Endothelial cell of umbilical vein (primary cell): ENCODE measurements at regions not wholly inside any gene's neighbourhood (a gene's known extent, or its start where the extent isn't known, plus 50 kb on each side); places are given as distances from the start of the nearest gene placed in this dataset.

Experiments
- BruUV-seq: library from RNA; stranded (reverse); fragments of 400-500 nt; replicated peaks from 2 replicates; lab custom pipeline; 2021; lab: Mats Ljungman, UMichigan
- CTCF ChIA-PET: fragments of 300-600, 350-600 bp; sonication (Branson Sonifier 250); formaldehyde crosslinking; loops from one replicate; lab custom pipeline; 2021; ENCODE audit warnings: antibody characterized with exemption, inconsistent platforms; lab: Charles Lee
- POLR2A ChIA-PET: fragments of 300-600, 350-600 bp; sonication (Branson Sonifier 250); formaldehyde crosslinking; loops from one replicate; lab custom pipeline; 2021; ENCODE audit warnings: antibody characterized with exemption, inconsistent platforms; lab: Charles Lee
- DNase-seq: peaks from one replicate; pipeline ENCODE4 v3.0.0-alpha.2; 2011; ENCODE audit warnings: low read depth, low spot score
- FAIRE-seq: peaks from 2 replicates; lab custom pipeline; 2011; peaks lifted over from hg19 to GRCh38; lab: Jason Lieb, UNC
- H2AFZ ChIP-seq: 2 replicates; pipeline ENCODE4 v1.6.0; 2012; ENCODE audit warnings: low read depth, low read length, control low read depth, inconsistent platforms
- H3K27ac ChIP-seq: 2 replicates; pipeline ENCODE4 v1.5.1; 2011; ENCODE audit warnings: low read depth, mild to moderate bottlenecking, control low read depth, low read length, moderate library complexity; ENCODE audit not compliant: insufficient read depth
- H3K27me3 ChIP-seq, 2 experiments: 2 replicates each; pipeline versions ENCODE4 v1.6.0 to v1.6.1; 2011; ENCODE audit warnings: low read length in 2 of 2, mixed read lengths in 1 of 2; ENCODE audit not compliant: control insufficient read depth in 2 of 2, insufficient read depth in 2 of 2
- H3K36me3 ChIP-seq, 2 experiments: 2 replicates in 1 of 2; 3 replicates in 1 of 2; pipeline ENCODE4 v1.5.1; 2011; ENCODE audit warnings: low read length in 2 of 2, mild to moderate bottlenecking in 1 of 2, moderate library complexity in 1 of 2; ENCODE audit not compliant: control insufficient read depth in 2 of 2, insufficient read depth in 2 of 2; ENCODE audit errors: extremely low read depth in 1 of 2
- H3K4me1 ChIP-seq: 3 replicates; pipeline ENCODE4 v1.5.1; 2011; ENCODE audit warnings: mild to moderate bottlenecking, low read length; ENCODE audit not compliant: control insufficient read depth, insufficient read depth; ENCODE audit errors: extremely low read depth
- H3K4me2 ChIP-seq: 2 replicates; pipeline ENCODE4 v1.6.1; 2011; ENCODE audit warnings: low read length, control low read depth, mixed read lengths; ENCODE audit not compliant: insufficient read depth
- H3K4me3 ChIP-seq, 3 experiments: fragments of 200-600 bp in 1 of 3; sonication (generic), shearing (Covaris generic) in 1 of 3; replicated peaks in 1 of 3; 2 replicates each; pipeline ENCODE4 v1.5.1; 2011 to 2016; ENCODE audit warnings: control low read depth in 3 of 3, low read length in 3 of 3, mild to moderate bottlenecking in 2 of 3, inconsistent platforms in 1 of 3, low read depth in 1 of 3, moderate library complexity in 1 of 3; ENCODE audit not compliant: insufficient read depth in 1 of 3
- H3K79me2 ChIP-seq: 2 replicates; pipeline ENCODE4 v1.6.0; 2012; ENCODE audit warnings: low read length, inconsistent platforms; ENCODE audit not compliant: control insufficient read depth, insufficient read depth
- H3K9ac ChIP-seq: replicated peaks from 2 replicates; pipeline ENCODE3; 2011; ENCODE audit warnings: low read length, control low read depth; ENCODE audit not compliant: insufficient read depth; ENCODE audit errors: extremely low read depth
- H3K9me1 ChIP-seq: replicated peaks from 3 replicates; pipeline ENCODE4 v1.6.0; 2011; ENCODE audit warnings: mild to moderate bottlenecking, low read length; ENCODE audit not compliant: control insufficient read depth, insufficient read depth; ENCODE audit errors: extremely low read depth
- H3K9me3 ChIP-seq: replicated peaks from 2 replicates; pipeline ENCODE4 v1.5.1; 2012; ENCODE audit warnings: low read length, inconsistent platforms; ENCODE audit not compliant: control insufficient read depth, insufficient read depth
- H4K20me1 ChIP-seq: replicated peaks from 2 replicates; pipeline ENCODE3; 2011; ENCODE audit warnings: mild to moderate bottlenecking, low read length; ENCODE audit not compliant: control insufficient read depth, insufficient read depth; ENCODE audit errors: extremely low read depth
- CTCF ChIP-seq, 2 donors: IDR thresholded peaks; 1 replicate in 1 of 2; 2 replicates in 1 of 2; pipeline ENCODE4 v1.5.1; 2011; ENCODE audit warnings: low read length in 2 of 2, mild to moderate bottlenecking in 2 of 2, moderate library complexity in 2 of 2, control low read depth in 1 of 2, inconsistent platforms in 1 of 2, low read depth in 1 of 2; ENCODE audit not compliant: insufficient read depth in 1 of 2; ENCODE audit errors: extremely low read depth in 1 of 2
- EZH2 ChIP-seq: IDR thresholded peaks from 2 replicates; pipeline ENCODE4 v1.6.1; 2012; ENCODE audit warnings: borderline replicate concordance, low read depth, mild to moderate bottlenecking, moderate library complexity, low read length, inconsistent platforms; ENCODE audit not compliant: severe bottlenecking
- FOS ChIP-seq: IDR thresholded peaks from 2 replicates; pipeline ENCODE4 v1.6.1; 2011; ENCODE audit warnings: mild to moderate bottlenecking, low read length, moderate library complexity, borderline replicate concordance; ENCODE audit not compliant: insufficient read depth
- GATA2 ChIP-seq: IDR thresholded peaks from 2 replicates; pipeline ENCODE4 v1.7.0; 2011; ENCODE audit warnings: low read depth, mild to moderate bottlenecking, moderate library complexity, mixed read lengths, low read length; ENCODE audit not compliant: insufficient read length, insufficient read depth
- JUN ChIP-seq: IDR thresholded peaks from 2 replicates; pipeline ENCODE4 v1.6.1; 2011; ENCODE audit warnings: borderline replicate concordance, low read depth; ENCODE audit not compliant: insufficient read length, insufficient read depth
- MAX ChIP-seq: IDR thresholded peaks from 2 replicates; pipeline ENCODE4 v1.6.1; 2011; ENCODE audit not compliant: insufficient read depth, insufficient read length
- MYC ChIP-seq: IDR thresholded peaks from one replicate; pipeline ENCODE4 v1.6.1; 2011; ENCODE audit warnings: mild to moderate bottlenecking, low read depth, low read length
- POLR2A ChIP-seq: IDR thresholded peaks from 2 replicates; pipeline ENCODE4 v1.6.1; 2012; ENCODE audit warnings: low read depth, mild to moderate bottlenecking, control low read depth, low read length
- POLR2AphosphoS5 ChIP-seq: IDR thresholded peaks from 2 replicates; pipeline ENCODE4 v1.6.1; 2012; ENCODE audit warnings: low read depth, mild to moderate bottlenecking, control low read depth, low read length, moderate library complexity; ENCODE audit not compliant: insufficient read depth
- dilution Hi-C: fragments of 300-500 bp; cut with MboI; formaldehyde crosslinking; loops from one replicate; pipeline ENCODE4 v1.15.0; 2019; ENCODE audit warnings: low sequenced_read_pairs; ENCODE audit not compliant: extremely low pct_ligation_motif_present
- intact Hi-C: fragments of 100-400 bp; cut with micrococcal nuclease; formaldehyde crosslinking; loops from one replicate; pipeline ENCODE4 v1.10.0; 2022

- dilution Hi-C loops: no loop called here
- H3K9ac ChIP-seq: no peak overlapping the region
- H3K9me3 ChIP-seq: no peaks in the 10 kb centered on the region
- H3K4me1 ChIP-seq: peaks cover 8% of the 10 kb centered on the region
- H4K20me1 ChIP-seq: no peaks in the 10 kb centered on the region
- intact Hi-C loops: loop anchor here (5.0 kb wide), 2 partner anchors 516 to 621 kb away; no protein-coding TSS in a partner anchor
- ChIA-PET POLR2A (no interaction called here), CTCF (interaction anchor here (1.9 kb wide), 1 partner anchor 517 kb away, joined by 4 read pairs; no protein-coding TSS in a partner anchor)
- no peaks in the 10 kb centered on the region for H3K79me2 ChIP-seq
- H3K4me2 ChIP-seq: no peak overlapping the region
- no peaks in the 10 kb centered on the region for H3K36me3 ChIP-seq
- DNase-seq: no peak
- H3K4me3 ChIP-seq: no peak overlapping the region
- H3K27me3 ChIP-seq: no peaks in the 10 kb centered on the region
- no peak overlapping the region for H3K27ac ChIP-seq
- no peak for FAIRE-seq
- H3K9me1 ChIP-seq: no peaks in the 10 kb centered on the region
- no peak overlapping the region for H2AFZ ChIP-seq
- no TSS peak for BruUV-seq
- TF ChIP-seq JUN (no peak), FOS (no peak), GATA2 (no peak), POLR2A (no peak), MAX (no peak), POLR2AphosphoS5 (no peak), CTCF (IDR thresholded peaks at IDR 0.05; ENCODE audit: extremely low read depth in 1 of 2, insufficient read depth in 1 of 2, low read depth in 1 of 2, low read length in 2 of 2) (no peak), EZH2 (no peak), MYC (no peak)
Measured at GRCh38 chr13:78758549-78758948, 99.6 kb upstream of the OBI1 start.
